Heart right ventricle (tissue), 16 donors: ENCODE measurements at regions not wholly inside any gene's neighbourhood (a gene's known extent, or its start where the extent isn't known, plus 50 kb on each side); places are given as distances from the start of the nearest gene placed in this dataset.

Source experiments
- ATAC-seq, 8 donors: fragments of 200-7000 bp; cut with Tn5 transposase; one replicate each; pipeline ENCODE4 v1.9.1; 2020; ENCODE audit warnings: mild to moderate bottlenecking in 8 of 8, moderate library complexity in 8 of 8, moderate number of reproducible peaks in 1 of 8
- DNase-seq, 2 donors: peaks; one replicate each; pipeline ENCODE4 v3.0.0-alpha.2; 2020
- H3K27ac ChIP-seq, 10 donors: fragments of 200-600 bp; sonication (generic) in 2 of 10; one replicate each; pipeline versions ENCODE4 v1.5.0 to v1.8.0; 2020 to 2022; ENCODE audit warnings: mild to moderate bottlenecking in 3 of 10
- H3K27me3 ChIP-seq, 7 donors: fragments of 200-600 bp; one replicate each; pipeline ENCODE4 v1.8.0; 2021 to 2022; ENCODE audit warnings: mild to moderate bottlenecking in 2 of 7
- H3K36me3 ChIP-seq, 9 donors: fragments of 200-600 bp; sonication (generic) in 1 of 9; one replicate each; pipeline versions ENCODE4 v1.5.0 to v1.8.0; 2020 to 2022; ENCODE audit warnings: mild to moderate bottlenecking in 2 of 9
- H3K4me1 ChIP-seq, 9 donors: fragments of 200-600 bp; sonication (generic) in 1 of 9; one replicate each; pipeline versions ENCODE4 v1.5.0 to v1.8.0; 2020 to 2022; ENCODE audit warnings: mild to moderate bottlenecking in 4 of 9
- H3K4me3 ChIP-seq, 10 donors: fragments of 200-600 bp; sonication (generic) in 2 of 10; one replicate each; pipeline versions ENCODE4 v1.5.0 to v1.8.0; 2020 to 2022; ENCODE audit warnings: mild to moderate bottlenecking in 7 of 10, moderate library complexity in 2 of 10
- H3K9me3 ChIP-seq, 11 donors: fragments of 200-600 bp in 10 of 11; sonication (generic) in 2 of 11; one replicate each; pipeline versions ENCODE4 v1.5.0 to v1.8.0; 2013 to 2022; ENCODE audit warnings: mild to moderate bottlenecking in 2 of 11, control low read depth in 1 of 11, moderate library complexity in 1 of 11
- CTCF ChIP-seq, 9 donors: fragments of 200-600 bp; sonication (generic) in 2 of 9; IDR thresholded peaks; one replicate each; pipeline versions ENCODE4 v1.5.0 to v1.8.0; 2021 to 2022; ENCODE audit warnings: antibody characterized with exemption in 9 of 9, mild to moderate bottlenecking in 5 of 9, moderate library complexity in 1 of 9
- WGBS, 2 donors: extraction: QIAGEN DNeasy Blood & Tissue Kit; methylation state at CpG; one replicate each; pipeline ENCODE4 v1.1.7; 2013; ENCODE audit warnings: inconsistent platforms in 1 of 2; 5-methylcytosine and 5-hydroxymethylcytosine counted together
- intact Hi-C, 10 donors: fragments of 100-400 bp; cut with DNase I; formaldehyde crosslinking; loops; one replicate each; pipeline versions ENCODE4 v1.11.1 to v1.14.2; 2022
- donor health status: Arrhythmogenic right ventricular cardiomyopathy.
- donor health status: ischemic (EF 13 %, LVEDD 7.1; RV severe dilation, severe dysfunction).
- donor health status: healthy with polysubstance abuse.
- donor health status: DM: no; HTN: yes; CAD: no.
- donor health status: DM: no; HTN: no; CAD: no.
- donor health status: ischemic (EF 25% LVEDD 6.9; RV normal size, moderate dysfunction).
- donor health status: ischemic (EF 25% LVEDD 5.7; RV mildly dilated, moderate dysfunction).
- donor health status: healthy.
- donor health status: DM: yes; HTN: yes; CAD: no.
- donor health status: Ischemic cardiomyopathy.
- donor health status: ischemic (EF 35%, LVEDD 5.7; RV mildly dilated, moderate dysfunction).
- donor health status: nonischemic (EF 11% LVEDD 7.7; RV severe dilation, severe dysfunction).
- donor health status: DM: yes; HTN: yes; CAD: no.
- donor health status: PGD.
- donor health status: ischemic (EF 29% LVEDD 5.4; RV normal size, mild dysfunction).
- donor health status: nonischemic (EF 23%, LVEDD 6.1; RV moderate dilation, normal function).

GRCh38 chr7:49102411-49102810 lies 178.1 kb downstream of the CDC14C start:
- intact Hi-C loops: no loop called here
- Histone ChIP-seq H3K4me3 (no peak overlapping the region), H3K27ac (no peak overlapping the region), H3K27me3 (no peaks in the 10 kb centered on the region), H3K9me3 (peaks cover 0 to 5% (median 0%) of the 10 kb centered on the region in 11 donors), H3K36me3 (no peaks in the 10 kb centered on the region), H3K4me1 (no peaks in the 10 kb centered on the region)
- TF ChIP-seq CTCF (IDR thresholded peaks at IDR 0.05): no peak
- DNase-seq (no peak), ATAC-seq (no peak)
- 21 to 37% methylated on average over 1 of the region's 1 CpG for WGBS, 2 donors

GRCh38 chr7:49111706-49112105 lies 187.4 kb downstream of the CDC14C start:
- intact Hi-C loops: no loop called here
- DNase-seq: no peak
- Histone ChIP-seq H3K4me3 (no peak overlapping the region), H3K27ac (no peak overlapping the region), H3K9me3 (peaks cover 0 to 33% (median 0%) of the 10 kb centered on the region in 11 donors), H3K36me3 (no peaks in the 10 kb centered on the region), H3K4me1 (no peaks in the 10 kb centered on the region), H3K27me3 (no peaks in the 10 kb centered on the region)
- 93% methylated on average over 1 of the region's 1 CpG for WGBS, 2 donors
- TF ChIP-seq CTCF (IDR thresholded peaks at IDR 0.05): no peak
- no peak for ATAC-seq

- 25 to 27% methylated on average over 3 of the region's 3 CpGs for WGBS, 2 donors
- no peaks in the 10 kb centered on the region for H3K36me3 ChIP-seq
- peaks cover 0 to 30% (median 0%) of the 10 kb centered on the region in 11 donors for H3K9me3 ChIP-seq
- peak; percentile 19 to 25 for DNase-seq
- intact Hi-C loops: no loop called here
- H3K27ac ChIP-seq: no peak overlapping the region
- H3K27me3 ChIP-seq: no peaks in the 10 kb centered on the region
- H3K4me3 ChIP-seq: no peak overlapping the region
- no peaks in the 10 kb centered on the region for H3K4me1 ChIP-seq
- peak in 2 of 9 donors; percentile 8 to 22 for TF ChIP-seq CTCF (IDR thresholded peaks at IDR 0.05)
- peak; percentile 42 to 97 (median 89) for ATAC-seq
Observed at GRCh38 chr7:49112222-49112621, 187.9 kb downstream of the CDC14C start.

- DNase-seq: no peak
- peak in 2 of 8 donors; percentile 45 to 75 for ATAC-seq
- no peak overlapping the region for H3K4me3 ChIP-seq
- no peaks in the 10 kb centered on the region for H3K27me3 ChIP-seq
- TF ChIP-seq CTCF (IDR thresholded peaks at IDR 0.05): no peak
- no peak overlapping the region for H3K27ac ChIP-seq
- no peaks in the 10 kb centered on the region for H3K4me1 ChIP-seq
- WGBS, 2 donors: 29 to 44% methylated on average over 5 of the region's 5 CpGs
- H3K9me3 ChIP-seq: peaks cover 0 to 25% (median 0%) of the 10 kb centered on the region in 11 donors
- intact Hi-C loops: no loop called here
- H3K36me3 ChIP-seq: no peaks in the 10 kb centered on the region
Observed at GRCh38 chr7:49112647-49113046, 188.3 kb downstream of the CDC14C start.
